HFF-Myc (cell line): ENCODE measurements at regions not wholly inside any gene's neighbourhood (a gene's known extent, or its start where the extent isn't known, plus 50 kb on each side); places are given as distances from the start of the nearest gene placed in this dataset.

Experiments
- DNase-seq: peaks from one replicate; pipeline ENCODE4 v3.0.0-alpha.2; 2011; ENCODE audit warnings: low read depth; ENCODE audit errors: extremely low read depth
- H3K4me3 ChIP-seq: replicated peaks from 2 replicates; pipeline ENCODE4 v1.5.1; 2011; ENCODE audit warnings: low read depth, mild to moderate bottlenecking, control low read depth, low read length
- TF ChIP-seq, protein P1 (sequence below): IDR thresholded peaks from 2 replicates; pipeline ENCODE4 v1.5.1; 2012; ENCODE audit warnings: mild to moderate bottlenecking, low read depth, low read length, control low read depth; ENCODE audit errors: missing control alignments

DNA sequence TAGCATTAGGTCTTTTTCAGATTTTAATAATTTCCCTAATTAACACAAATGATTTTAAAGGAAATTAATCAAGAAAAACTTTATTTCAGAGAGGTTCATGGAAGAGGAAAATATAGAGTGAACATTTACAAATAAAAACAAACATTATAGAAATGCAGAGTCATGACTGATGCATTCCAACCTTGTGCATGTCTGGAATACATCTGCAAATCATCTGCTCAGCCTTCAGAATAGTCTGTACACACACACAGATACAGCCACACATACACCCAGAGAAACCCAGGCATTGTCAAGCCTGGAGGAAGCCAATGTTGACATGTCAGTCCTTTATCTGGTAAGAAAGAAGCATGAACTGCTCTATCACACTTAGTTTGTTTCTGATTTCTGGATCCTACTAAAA, 61.3 kb upstream of the NFKB1 start:
- TF ChIP-seq, protein P1, sequence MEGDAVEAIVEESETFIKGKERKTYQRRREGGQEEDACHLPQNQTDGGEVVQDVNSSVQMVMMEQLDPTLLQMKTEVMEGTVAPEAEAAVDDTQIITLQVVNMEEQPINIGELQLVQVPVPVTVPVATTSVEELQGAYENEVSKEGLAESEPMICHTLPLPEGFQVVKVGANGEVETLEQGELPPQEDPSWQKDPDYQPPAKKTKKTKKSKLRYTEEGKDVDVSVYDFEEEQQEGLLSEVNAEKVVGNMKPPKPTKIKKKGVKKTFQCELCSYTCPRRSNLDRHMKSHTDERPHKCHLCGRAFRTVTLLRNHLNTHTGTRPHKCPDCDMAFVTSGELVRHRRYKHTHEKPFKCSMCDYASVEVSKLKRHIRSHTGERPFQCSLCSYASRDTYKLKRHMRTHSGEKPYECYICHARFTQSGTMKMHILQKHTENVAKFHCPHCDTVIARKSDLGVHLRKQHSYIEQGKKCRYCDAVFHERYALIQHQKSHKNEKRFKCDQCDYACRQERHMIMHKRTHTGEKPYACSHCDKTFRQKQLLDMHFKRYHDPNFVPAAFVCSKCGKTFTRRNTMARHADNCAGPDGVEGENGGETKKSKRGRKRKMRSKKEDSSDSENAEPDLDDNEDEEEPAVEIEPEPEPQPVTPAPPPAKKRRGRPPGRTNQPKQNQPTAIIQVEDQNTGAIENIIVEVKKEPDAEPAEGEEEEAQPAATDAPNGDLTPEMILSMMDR, result no peak
- DNase-seq, result peak; percentile 70
- no peak overlapping the region for H3K4me3 ChIP-seq

GRCh38 chr4:102440498-102440897, 60.7 kb upstream of the NFKB1 start:
- TF ChIP-seq, protein P1, result no peak
- no peak overlapping the region for H3K4me3 ChIP-seq
- no peak for DNase-seq

DNA sequence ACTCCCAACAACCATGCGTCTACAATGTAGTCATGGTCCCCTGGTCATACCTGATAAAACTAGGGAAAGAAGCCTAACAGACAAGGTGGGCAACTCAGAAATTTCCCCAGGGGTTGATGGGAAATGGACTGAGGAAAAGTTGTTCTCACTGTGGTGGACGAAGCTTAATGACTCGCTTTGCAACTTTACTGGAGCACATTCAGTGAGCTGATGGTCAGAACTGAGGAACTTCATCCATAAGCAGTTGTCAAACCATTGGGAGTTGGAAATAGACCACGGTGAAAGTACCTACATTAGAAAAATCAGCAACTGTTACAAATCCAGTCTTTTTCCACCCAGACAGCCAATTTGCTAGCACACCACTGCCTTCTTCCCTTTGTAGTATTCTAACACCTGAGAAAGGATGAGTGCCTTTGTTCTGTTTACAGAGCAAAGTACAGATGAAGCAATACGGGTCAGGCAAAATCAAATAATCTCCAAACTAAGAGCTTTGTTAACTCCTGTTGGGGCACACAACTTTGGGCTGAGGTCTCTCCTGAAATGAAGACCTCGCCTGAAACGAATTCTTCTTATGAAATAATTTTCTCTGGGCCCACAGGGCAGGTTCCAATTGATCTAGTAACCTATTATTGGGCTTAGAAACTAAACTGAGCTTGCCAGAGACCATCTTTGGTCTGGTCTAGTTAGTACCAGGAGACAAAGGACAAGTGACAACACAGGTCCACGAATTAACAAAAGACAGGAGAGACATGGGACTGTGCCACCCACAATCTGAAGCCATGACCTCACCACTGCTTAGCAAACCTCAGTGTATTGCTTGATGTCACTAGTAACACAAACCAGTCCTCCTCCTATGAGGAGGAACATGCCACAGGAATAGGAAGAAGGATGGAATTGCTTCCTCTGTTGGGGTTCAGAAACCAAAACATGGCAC, 58.9 kb upstream of the NFKB1 start:
- no peak for DNase-seq
- TF ChIP-seq, protein P1, result no peak
- no peak overlapping the region for H3K4me3 ChIP-seq

DNA sequence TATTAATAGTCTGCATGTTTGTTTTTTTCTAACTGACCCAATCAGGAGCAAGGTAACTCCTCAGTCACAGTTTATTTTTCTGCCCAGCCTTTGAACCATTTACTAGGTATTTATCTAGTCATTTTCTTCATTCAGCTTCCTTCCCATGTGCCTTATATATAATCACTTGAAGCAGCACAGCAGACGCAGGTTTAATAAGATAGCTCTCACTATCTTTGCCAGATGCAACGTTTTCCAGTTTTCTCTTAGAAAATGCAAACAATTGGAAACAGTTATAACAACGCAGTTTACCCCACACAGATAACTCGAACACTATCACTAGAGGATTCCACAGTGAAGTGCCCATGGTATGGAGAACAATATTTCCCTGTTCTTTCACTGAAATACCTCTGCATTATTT, 56.4 kb upstream of the NFKB1 start:
- TF ChIP-seq, protein P1, result no peak
- DNase-seq, result no peak
- no peak overlapping the region for H3K4me3 ChIP-seq

DNA sequence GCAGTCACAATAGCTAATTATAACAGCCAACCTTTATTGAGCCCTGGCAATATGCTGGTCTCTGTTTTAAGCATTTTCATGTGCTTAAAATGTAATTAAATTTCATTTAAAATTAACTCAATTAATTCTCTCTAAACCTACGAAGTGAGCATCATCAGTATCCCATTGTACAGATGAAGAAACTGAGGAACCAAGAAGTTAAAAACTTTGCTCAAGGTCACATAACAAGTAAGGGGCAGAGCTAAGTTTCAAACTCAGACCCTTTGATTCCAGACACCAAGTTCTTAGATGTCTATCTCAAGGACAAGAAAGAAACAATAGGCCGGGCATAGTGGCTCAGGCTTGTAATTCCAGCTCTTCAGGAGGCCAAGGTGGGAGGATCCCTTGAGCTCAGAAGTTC, 55.9 kb upstream of the NFKB1 start:
- TF ChIP-seq, protein P1, result no peak
- H3K4me3 ChIP-seq, result no peak overlapping the region
- no peak for DNase-seq

- TF ChIP-seq, protein P1, result no peak
- DNase-seq, result no peak
- no peak overlapping the region for H3K4me3 ChIP-seq
Observed at GRCh38 chr4:102447413-102447812, 53.7 kb upstream of the NFKB1 start.
